Keratinocyte (primary cell): ENCODE measurements at regions not wholly inside any gene's neighbourhood (a gene's known extent, or its start where the extent isn't known, plus 50 kb on each side); places are given as distances from the start of the nearest gene placed in this dataset.

Experiments used
- DNase-seq: peaks from one replicate; pipeline ENCODE4 v3.0.0-alpha.2; 2011; ENCODE audit warnings: low read depth, missing footprints, low spot score
- FAIRE-seq: peaks from 2 replicates; lab custom pipeline; 2011; peaks lifted over from hg19 to GRCh38; lab: Jason Lieb, UNC
- H2AFZ ChIP-seq: 2 replicates; pipeline ENCODE4 v1.6.0; 2012; ENCODE audit warnings: low read length, control low read depth, inconsistent platforms; ENCODE audit not compliant: control insufficient read depth
- H3K27ac ChIP-seq: 2 replicates; pipeline ENCODE4 v1.5.1; 2011; ENCODE audit warnings: low read length; ENCODE audit not compliant: control insufficient read depth, insufficient read depth
- H3K27me3 ChIP-seq: 3 replicates; pipeline ENCODE4 v1.6.0; 2011; ENCODE audit warnings: low read length; ENCODE audit not compliant: control insufficient read depth, insufficient read depth; ENCODE audit errors: extremely low read depth
- H3K36me3 ChIP-seq, 2 experiments: 2 replicates in 1 of 2; 3 replicates in 1 of 2; pipeline ENCODE4 v1.5.1; 2011; ENCODE audit warnings: low read length in 2 of 2, mild to moderate bottlenecking in 1 of 2; ENCODE audit not compliant: control insufficient read depth in 2 of 2, insufficient read depth in 2 of 2; ENCODE audit errors: extremely low read depth in 1 of 2
- H3K4me1 ChIP-seq: 3 replicates; pipeline ENCODE4 v1.5.1; 2011; ENCODE audit warnings: low read length; ENCODE audit not compliant: control insufficient read depth, insufficient read depth; ENCODE audit errors: extremely low read depth
- H3K4me2 ChIP-seq: 3 replicates; pipeline ENCODE4 v1.6.0; 2011; ENCODE audit warnings: low read depth, low read length; ENCODE audit not compliant: control insufficient read depth, insufficient read depth; ENCODE audit errors: extremely low read depth
- H3K4me3 ChIP-seq, 3 experiments: fragments of 200-600 bp in 1 of 3; sonication (generic) in 1 of 3; 2 replicates in 2 of 3; 3 replicates in 1 of 3; pipeline ENCODE4 v1.5.1; 2011 to 2016; ENCODE audit warnings: low read length in 3 of 3, mild to moderate bottlenecking in 3 of 3, control low read depth in 2 of 3, inconsistent platforms in 1 of 3, low read depth in 1 of 3, mixed read lengths in 1 of 3, mixed run types in 1 of 3, moderate library complexity in 1 of 3; ENCODE audit not compliant: control insufficient read depth in 2 of 3, insufficient read depth in 2 of 3; ENCODE audit errors: extremely low read depth in 1 of 3
- H3K79me2 ChIP-seq: 2 replicates; pipeline ENCODE4 v1.6.0; 2012; ENCODE audit warnings: low read length; ENCODE audit not compliant: control insufficient read depth, insufficient read depth
- H3K9ac ChIP-seq: 3 replicates; pipeline ENCODE4 v1.6.0; 2011; ENCODE audit warnings: low read length; ENCODE audit not compliant: control insufficient read depth, insufficient read depth; ENCODE audit errors: extremely low read depth
- H3K9me1 ChIP-seq: 3 replicates; pipeline ENCODE4 v1.6.0; 2011; ENCODE audit warnings: low read length; ENCODE audit not compliant: control insufficient read depth, insufficient read depth; ENCODE audit errors: extremely low read depth
- H3K9me3 ChIP-seq: 2 replicates; pipeline ENCODE4 v1.5.1; 2012; ENCODE audit warnings: low read depth, low read length; ENCODE audit not compliant: control insufficient read depth
- H4K20me1 ChIP-seq: 3 replicates; pipeline ENCODE4 v1.6.0; 2011; ENCODE audit warnings: low read length; ENCODE audit not compliant: control insufficient read depth, insufficient read depth; ENCODE audit errors: extremely low read depth
- CTCF ChIP-seq, 3 experiments: IDR thresholded peaks in 1 of 3; conservative IDR thresholded peaks in 1 of 3; optimal IDR thresholded peaks in 1 of 3; 2 replicates in 2 of 3; 3 replicates in 1 of 3; pipeline versions ENCODE3 to v1.5.1; 2011; ENCODE audit warnings: low read length in 3 of 3, mild to moderate bottlenecking in 3 of 3, moderate library complexity in 2 of 3, control low read depth in 1 of 3, inconsistent platforms in 1 of 3; ENCODE audit not compliant: insufficient read depth in 2 of 3; ENCODE audit errors: extremely low read depth in 1 of 3
- EZH2 ChIP-seq: IDR thresholded peaks from one replicate; pipeline ENCODE4 v1.6.1; 2012; ENCODE audit warnings: inconsistent platforms, mild to moderate bottlenecking, low read length, moderate library complexity
- dilution Hi-C: fragments of 300-500 bp; cut with MboI; formaldehyde crosslinking; loops from one replicate; pipeline ENCODE4 v1.7.0; 2020; ENCODE audit warnings: low sequenced_read_pairs; ENCODE audit not compliant: extremely low pct_ligation_motif_present

GRCh38 chr4:22949161-22949855, 256.6 kb downstream of the GBA3 start:
- Histone ChIP-seq H3K79me2 (no peaks in the 10 kb centered on the region), H3K4me2 (no peak overlapping the region), H3K27me3 (no peaks in the 10 kb centered on the region), H3K9ac (no peak overlapping the region), H3K4me1 (no peaks in the 10 kb centered on the region), H3K4me3 (no peak overlapping the region), H2AFZ (no peak overlapping the region), H4K20me1 (no peaks in the 10 kb centered on the region), H3K9me1 (no peaks in the 10 kb centered on the region), H3K27ac (no peak overlapping the region), H3K9me3 (no peaks in the 10 kb centered on the region), H3K36me3 (no peaks in the 10 kb centered on the region)
- TF ChIP-seq CTCF (optimal IDR thresholded peaks at IDR 0.05 in 1 of 3, IDR thresholded peaks at IDR 0.05 in 1 of 3, conservative IDR thresholded peaks at IDR 0.05 in 1 of 3; ENCODE audit: extremely low read depth in 1 of 3, insufficient read depth in 2 of 3, low read length in 3 of 3), result no peak
- TF ChIP-seq EZH2, result no peak
- dilution Hi-C loops, result no loop called here
- DNase-seq (no peak), FAIRE-seq (no peak)

- no peak for TF ChIP-seq EZH2
- TF ChIP-seq CTCF (optimal IDR thresholded peaks at IDR 0.05 in 1 of 3, IDR thresholded peaks at IDR 0.05 in 1 of 3, conservative IDR thresholded peaks at IDR 0.05 in 1 of 3; ENCODE audit: extremely low read depth in 1 of 3, insufficient read depth in 2 of 3, low read length in 3 of 3), result no peak
Observed at GRCh38 chr4:22947851-22948250, 255.1 kb downstream of the GBA3 start.

More at GRCh38 chr4:22947851-22948250, 255.1 kb downstream of the GBA3 start:
- no peaks in the 10 kb centered on the region for H3K27me3 ChIP-seq
- H3K9me1 ChIP-seq, result no peaks in the 10 kb centered on the region
- no peaks in the 10 kb centered on the region for H3K4me1 ChIP-seq
- H3K9me3 ChIP-seq, result no peaks in the 10 kb centered on the region
- no peak overlapping the region for H3K9ac ChIP-seq
- no peak overlapping the region for H2AFZ ChIP-seq
- H3K79me2 ChIP-seq, result no peaks in the 10 kb centered on the region
- H4K20me1 ChIP-seq, result no peaks in the 10 kb centered on the region
- no peak overlapping the region for H3K27ac ChIP-seq
- H3K36me3 ChIP-seq, result no peaks in the 10 kb centered on the region
- DNase-seq (no peak), FAIRE-seq (no peak)
- no peak overlapping the region for H3K4me3 ChIP-seq
- no peak overlapping the region for H3K4me2 ChIP-seq
- dilution Hi-C loops, result no loop called here
